ENCODE measurements at regions not wholly inside any gene's neighbourhood (a gene's known extent, or its start where the extent isn't known, plus 50 kb on each side); places are given as distances from the start of the nearest gene placed in this dataset.

- FAIRE-seq (no peak), DNase-seq (ENCODE audit: insufficient read length, low spot score) (no peak)
- no peak for TF ChIP-seq CTCF (IDR thresholded peaks at IDR 0.05; ENCODE audit: insufficient read depth, missing control alignments)
These were observed 154.0 kb downstream of the PRL start for GRCh38 chr6:22142856-22143255.

GRCh38 chr6:22145376-22145775, 151.5 kb downstream of the PRL start:
- no peak for FAIRE-seq
- DNase-seq (ENCODE audit: insufficient read length, low spot score) = no peak

GRCh38 chr6:22145823-22146677, 150.8 kb downstream of the PRL start:
- FAIRE-seq (no peak), DNase-seq (ENCODE audit: insufficient read length, low spot score) (no peak)
- TF ChIP-seq CTCF (IDR thresholded peaks at IDR 0.05; ENCODE audit: insufficient read depth, missing control alignments) = peak; percentile 13

More at GRCh38 chr6:22145376-22145775, 151.5 kb downstream of the PRL start:
- no peak for TF ChIP-seq CTCF (IDR thresholded peaks at IDR 0.05; ENCODE audit: insufficient read depth, missing control alignments)

GRCh38 chr6:22146678-22146930, 150.2 kb downstream of the PRL start:
- no peak for DNase-seq (ENCODE audit: insufficient read length, low spot score)
- TF ChIP-seq CTCF (IDR thresholded peaks at IDR 0.05; ENCODE audit: insufficient read depth, missing control alignments) = no peak
- no peak for FAIRE-seq

GRCh38 chr6:22146931-22147701, 149.7 kb downstream of the PRL start:
- DNase-seq (ENCODE audit: insufficient read length, low spot score) = no peak
- no peak for TF ChIP-seq CTCF (IDR thresholded peaks at IDR 0.05; ENCODE audit: insufficient read depth, missing control alignments)

GRCh38 chr6:22147921-22148776, 148.7 kb downstream of the PRL start:
- no peak for TF ChIP-seq CTCF (IDR thresholded peaks at IDR 0.05; ENCODE audit: insufficient read depth, missing control alignments)
- DNase-seq (ENCODE audit: insufficient read length, low spot score) = no peak
- FAIRE-seq = no peak

More at GRCh38 chr6:22146931-22147701, 149.7 kb downstream of the PRL start:
- no peak for FAIRE-seq
